H9 (cell line): ENCODE measurements at regions not wholly inside any gene's neighbourhood (a gene's known extent, or its start where the extent isn't known, plus 50 kb on each side); places are given as distances from the start of the nearest gene placed in this dataset.

Experiments used
- DNase-seq: peaks from one replicate; pipeline ENCODE4 v3.0.0-alpha.2; 2017
- H2AFZ ChIP-seq: one replicate; pipeline ENCODE4 v1.6.1; 2013; ENCODE audit warnings: mild to moderate bottlenecking, low read length, control low read depth, moderate library complexity
- H2AK5ac ChIP-seq: 2 replicates; pipeline ENCODE4 v1.6.1; 2013; ENCODE audit warnings: low read length, control low read depth, mixed read lengths; ENCODE audit not compliant: insufficient read length
- H2BK120ac ChIP-seq: one replicate; pipeline ENCODE4 v1.6.1; 2013; ENCODE audit warnings: low read depth, mild to moderate bottlenecking, low read length, control low read depth, inconsistent platforms; ENCODE audit not compliant: poor library complexity, severe bottlenecking
- H2BK12ac ChIP-seq: 2 replicates; pipeline ENCODE4 v1.6.1; 2013; ENCODE audit warnings: low read length, control low read depth, mixed read lengths, low read depth; ENCODE audit not compliant: insufficient read length
- H2BK15ac ChIP-seq: 2 replicates; pipeline ENCODE4 v1.6.1; 2013; ENCODE audit warnings: low read depth, low read length, control low read depth
- H2BK20ac ChIP-seq: one replicate; pipeline ENCODE4 v1.6.1; 2013; ENCODE audit warnings: low read depth, mild to moderate bottlenecking, low read length, control low read depth, inconsistent platforms; ENCODE audit not compliant: poor library complexity, severe bottlenecking
- H2BK5ac ChIP-seq: 2 replicates; pipeline ENCODE4 v1.6.1; 2013; ENCODE audit warnings: low read length, control low read depth, mixed read lengths; ENCODE audit not compliant: insufficient read length
- H3K14ac ChIP-seq: 2 replicates; pipeline ENCODE4 v1.6.1; 2013; ENCODE audit warnings: low read length, control low read depth; ENCODE audit not compliant: insufficient read depth
- H3K18ac ChIP-seq: 2 replicates; pipeline ENCODE4 v1.6.1; 2013; ENCODE audit warnings: low read depth, mild to moderate bottlenecking, mixed read lengths, low read length, control low read depth; ENCODE audit not compliant: insufficient read length
- H3K23ac ChIP-seq: 2 replicates; pipeline ENCODE4 v1.6.1; 2013; ENCODE audit warnings: low read length, control low read depth, mixed read lengths, low read depth; ENCODE audit not compliant: insufficient read length
- H3K23me2 ChIP-seq: 2 replicates; pipeline ENCODE4 v1.6.1; 2013; ENCODE audit warnings: low read depth, mild to moderate bottlenecking, mixed read lengths, low read length, control low read depth; ENCODE audit not compliant: insufficient read length, poor library complexity, severe bottlenecking
- H3K27ac ChIP-seq: 2 replicates; pipeline ENCODE4 v1.5.1; 2013; ENCODE audit warnings: low read length, control low read depth, mixed read lengths, low read depth; ENCODE audit not compliant: insufficient read length
- H3K27me3 ChIP-seq: 2 replicates; pipeline ENCODE4 v1.6.1; 2013; ENCODE audit warnings: low read length, control low read depth, inconsistent platforms; ENCODE audit not compliant: insufficient read depth
- H3K4ac ChIP-seq: 2 replicates; pipeline ENCODE4 v1.6.1; 2013; ENCODE audit warnings: low read depth, mild to moderate bottlenecking, control low read depth, inconsistent platforms, low read length, moderate library complexity
- H3K4me1 ChIP-seq: 2 replicates; pipeline ENCODE4 v1.6.1; 2013; ENCODE audit warnings: low read length, control low read depth, inconsistent platforms; ENCODE audit not compliant: insufficient read depth
- H3K4me2 ChIP-seq: 2 replicates; pipeline ENCODE4 v1.6.1; 2013; ENCODE audit warnings: low read length, control low read depth, mixed read lengths; ENCODE audit not compliant: insufficient read length, insufficient read depth
- H3K56ac ChIP-seq: 2 replicates; pipeline ENCODE4 v1.6.1; 2013; ENCODE audit warnings: low read depth, mild to moderate bottlenecking, mixed read lengths, low read length, control low read depth; ENCODE audit not compliant: insufficient read length
- H3K79me1 ChIP-seq: 2 replicates; pipeline ENCODE4 v1.6.1; 2013; ENCODE audit warnings: low read depth, mild to moderate bottlenecking, moderate library complexity, low read length, control low read depth, inconsistent platforms; ENCODE audit not compliant: insufficient read depth, poor library complexity, severe bottlenecking
- H3K79me2 ChIP-seq: 2 replicates; pipeline ENCODE4 v1.6.1; 2013; ENCODE audit warnings: low read length, control low read depth, inconsistent platforms; ENCODE audit not compliant: insufficient read depth
- H3K9ac ChIP-seq: 2 replicates; pipeline ENCODE4 v1.6.1; 2013; ENCODE audit warnings: low read length, control low read depth, mixed read lengths; ENCODE audit not compliant: insufficient read length; ENCODE audit errors: extremely low read depth
- H3K9me3 ChIP-seq: one replicate; pipeline ENCODE4 v1.6.1; 2013; ENCODE audit warnings: low read depth, low read length, inconsistent platforms; ENCODE audit not compliant: control insufficient read depth
- H3T11ph ChIP-seq: one replicate; pipeline ENCODE4 v1.6.1; 2013; ENCODE audit warnings: mild to moderate bottlenecking, low read length, control low read depth, inconsistent platforms
- H4K20me1 ChIP-seq: one replicate; pipeline ENCODE4 v1.6.1; 2013; ENCODE audit not compliant: control insufficient read depth, insufficient read length, insufficient read depth
- H4K5ac ChIP-seq: 2 replicates; pipeline ENCODE4 v1.6.1; 2013; ENCODE audit warnings: low read depth, mild to moderate bottlenecking, mixed read lengths, low read length, control low read depth; ENCODE audit not compliant: insufficient read length
- H4K8ac ChIP-seq: replicated peaks from 2 replicates; pipeline ENCODE4 v1.6.1; 2013; ENCODE audit warnings: low read length, control low read depth, mixed read lengths, low read depth; ENCODE audit not compliant: insufficient read length
- H4K91ac ChIP-seq: 2 replicates; pipeline ENCODE4 v1.6.1; 2013; ENCODE audit warnings: low read depth, mild to moderate bottlenecking, moderate library complexity, mixed read lengths, low read length, control low read depth; ENCODE audit not compliant: insufficient read length
- H3K27ac Mint-ChIP-seq, 3 experiments: 2 replicates in 2 of 3; 3 replicates in 1 of 3; pipeline ENCODE4 v1.8.0; 2020 to 2021; ENCODE audit warnings: mixed read lengths in 3 of 3, mild to moderate bottlenecking in 1 of 3, moderate library complexity in 1 of 3
- H3K27me3 Mint-ChIP-seq: 2 replicates; pipeline ENCODE4 v1.8.0; 2021; ENCODE audit warnings: low read depth, mild to moderate bottlenecking, moderate library complexity, mixed read lengths
- H3K36me3 Mint-ChIP-seq, 3 experiments: 2 replicates in 2 of 3; 3 replicates in 1 of 3; pipeline ENCODE4 v1.8.0; 2020 to 2021; ENCODE audit warnings: low read depth in 3 of 3, mixed read lengths in 3 of 3; ENCODE audit not compliant: insufficient read depth in 1 of 3
- H3K4me1 Mint-ChIP-seq, 2 experiments: 2 replicates each; pipeline ENCODE4 v1.8.0; 2020; ENCODE audit warnings: mixed read lengths in 2 of 2
- H3K4me3 Mint-ChIP-seq, 2 experiments: 2 replicates in 1 of 2; 3 replicates in 1 of 2; pipeline ENCODE4 v1.8.0; 2020 to 2021; ENCODE audit warnings: mild to moderate bottlenecking in 2 of 2, mixed read lengths in 2 of 2, moderate library complexity in 1 of 2
- H3K9me3 Mint-ChIP-seq, 2 experiments: 2 replicates in 1 of 2; 3 replicates in 1 of 2; pipeline ENCODE4 v1.8.0; 2020; ENCODE audit warnings: mild to moderate bottlenecking in 2 of 2, mixed read lengths in 2 of 2, moderate library complexity in 1 of 2
- CTCF ChIP-seq: fragments of 200-600 bp; sonication (generic); conservative IDR thresholded peaks from 3 replicates; pipeline ENCODE4 v1.8.0; 2021; ENCODE audit warnings: antibody characterized with exemption, mild to moderate bottlenecking
- WGBS: extraction: QIAGEN DNeasy Blood & Tissue Kit; methylation state at CpG from one replicate; pipeline ENCODE4 v1.1.7; 2013; ENCODE audit warnings: missing lambda C conversion rate, low lambda C conversion rate, mixed read lengths; ENCODE audit not compliant: insufficient read length; ENCODE audit errors: extremely low coverage; 5-methylcytosine and 5-hydroxymethylcytosine counted together

GRCh38 chr2:188131281-188131680, 160.4 kb upstream of the GULP1 start:
- H3K36me3 Mint-ChIP-seq, result peaks cover 0 to 2% (median 0%) of the 10 kb centered on the region in 3 experiments; a peak in 1 of 7 replicates
- no peak overlapping the region for H2AFZ ChIP-seq
- H3K4me1 Mint-ChIP-seq, result peaks cover 0 to 4% of the 10 kb centered on the region in 2 experiments; a peak in 2 of 4 replicates
- H3K9me3 Mint-ChIP-seq, result no peaks in the 10 kb centered on the region
- H2BK5ac ChIP-seq, result no peak overlapping the region
- no peak overlapping the region for H3T11ph ChIP-seq
- H3K27me3 Mint-ChIP-seq, result no peaks in the 10 kb centered on the region
- no peak overlapping the region for H3K18ac ChIP-seq
- no peaks in the 10 kb centered on the region for H3K4me1 ChIP-seq
- H3K9ac ChIP-seq, result no peak overlapping the region
- no peak overlapping the region for H3K27ac ChIP-seq
- no peak overlapping the region for H3K56ac ChIP-seq
- H3K27me3 ChIP-seq, result no peaks in the 10 kb centered on the region
- no peaks in the 10 kb centered on the region for H4K20me1 ChIP-seq
- no peaks in the 10 kb centered on the region for H3K79me2 ChIP-seq
- no peak for DNase-seq
- no peak overlapping the region for H3K4me3 Mint-ChIP-seq
- no peak overlapping the region for H3K23ac ChIP-seq
- H3K9me3 ChIP-seq, result no peaks in the 10 kb centered on the region
- no peak overlapping the region for H3K27ac Mint-ChIP-seq
- H2BK12ac ChIP-seq, result no peak overlapping the region
- H4K91ac ChIP-seq, result no peak overlapping the region
- H2BK20ac ChIP-seq, result no peak overlapping the region
- H3K4ac ChIP-seq, result no peak overlapping the region
- TF ChIP-seq CTCF, result no peak
- H4K5ac ChIP-seq, result no peak overlapping the region
- H3K4me2 ChIP-seq, result no peak overlapping the region
- no peak overlapping the region for H2AK5ac ChIP-seq
- no peaks in the 10 kb centered on the region for H3K79me1 ChIP-seq
- H2BK120ac ChIP-seq, result no peak overlapping the region
- H4K8ac ChIP-seq, result no peak overlapping the region
- no CpG with 5 or more reads among the region's 1 CpG for WGBS
- H3K23me2 ChIP-seq, result no peaks in the 10 kb centered on the region
- H2BK15ac ChIP-seq, result no peak overlapping the region
- no peak overlapping the region for H3K14ac ChIP-seq
